Upper lobe of left lung (tissue), 6 donors: ENCODE measurements at regions not wholly inside any gene's neighbourhood (a gene's known extent, or its start where the extent isn't known, plus 50 kb on each side); places are given as distances from the start of the nearest gene placed in this dataset.

Source experiments
- ATAC-seq, 2 donors: fragments of 200-7000 bp; cut with Tn5 transposase; one replicate each; pipeline ENCODE4 v1.9.1; 2022; ENCODE audit warnings: mild to moderate bottlenecking in 2 of 2, moderate library complexity in 2 of 2; ENCODE audit not compliant: low FRiP score in 2 of 2
- DNase-seq, 2 donors: peaks; one replicate each; pipeline ENCODE4 v3.0.0-alpha.2; 2019 to 2020
- H3K27ac ChIP-seq, 4 donors: fragments of 200-600 bp; sonication (generic); one replicate each; pipeline ENCODE4 v1.5.1; 2016 to 2019
- H3K27me3 ChIP-seq, 4 donors: fragments of 200-600 bp; sonication (generic); one replicate each; pipeline ENCODE4 v1.5.1; 2017 to 2019
- H3K36me3 ChIP-seq, 4 donors: fragments of 200-600 bp; sonication (generic); one replicate each; pipeline ENCODE4 v1.5.1; 2016 to 2019
- H3K4me1 ChIP-seq, 4 donors: fragments of 200-600 bp; sonication (generic); one replicate each; pipeline ENCODE4 v1.5.1; 2018 to 2019
- H3K4me3 ChIP-seq, 4 donors: fragments of 200-600 bp; sonication (generic); one replicate each; pipeline ENCODE4 v1.5.1; 2017 to 2019; ENCODE audit warnings: mild to moderate bottlenecking in 2 of 4, moderate library complexity in 1 of 4
- H3K9me3 ChIP-seq, 4 donors: fragments of 200-600 bp; sonication (generic); one replicate each; pipeline ENCODE4 v1.5.1; 2018 to 2019
- CTCF ChIP-seq, 6 experiments: fragments of 450-650 bp in 4 of 6; fragments of 200-600 bp in 2 of 6; sonication (generic) in 2 of 6; IDR thresholded peaks; one replicate each; pipeline ENCODE4 v1.5.1; 2016 to 2019; ENCODE audit warnings: antibody characterized with exemption in 6 of 6
- EP300 ChIP-seq, 4 donors: sonication (generic); formaldehyde crosslinking; IDR thresholded peaks; one replicate each; pipeline ENCODE4 v1.5.1; 2017; ENCODE audit warnings: antibody characterized with exemption in 4 of 4, control low read depth in 2 of 4
- POLR2A ChIP-seq, 4 donors: fragments of 450-650 bp; IDR thresholded peaks; one replicate each; pipeline ENCODE4 v1.5.1; 2016 to 2017; ENCODE audit warnings: antibody characterized with exemption in 4 of 4, mild to moderate bottlenecking in 2 of 4
- POLR2AphosphoS5 ChIP-seq, 2 donors: sonication (generic); formaldehyde crosslinking; IDR thresholded peaks; one replicate each; pipeline ENCODE4 v1.5.1; 2017; ENCODE audit warnings: antibody characterized with exemption in 2 of 2
- WGBS, 2 donors: methylation state at CpG; one replicate each; pipeline ENCODE4 v1.1.5; 2017 to 2018; 5-methylcytosine and 5-hydroxymethylcytosine counted together
- donor health status: DM: no; HTN: no; CAD: no; lungs with moderate emphysema.
- donor health status: DM: no; HTN: yes; CAD: no; lungs with severe emphysema.

GRCh38 chr10:10609379-10609955, 408.2 kb upstream of the CELF2 start:
- H3K36me3 ChIP-seq, result no peaks in the 10 kb centered on the region
- no peaks in the 10 kb centered on the region for H3K4me1 ChIP-seq
- WGBS, 2 donors, result 90 to 91% methylated on average over 8 of the region's 8 CpGs
- no peak overlapping the region for H3K27ac ChIP-seq
- H3K9me3 ChIP-seq, result no peaks in the 10 kb centered on the region
- H3K4me3 ChIP-seq, result no peak overlapping the region
- DNase-seq (no peak), ATAC-seq (no peak)
- TF ChIP-seq EP300 (IDR thresholded peaks at IDR 0.05) (no peak), POLR2AphosphoS5 (IDR thresholded peaks at IDR 0.05) (no peak), POLR2A (IDR thresholded peaks at IDR 0.05) (no peak), CTCF (IDR thresholded peaks at IDR 0.05) (no peak)
- no peaks in the 10 kb centered on the region for H3K27me3 ChIP-seq

- DNase-seq, result no peak
- H3K4me3 ChIP-seq, result no peak overlapping the region
- ATAC-seq, result no peak
- 83 to 84% methylated on average over 1 of the region's 1 CpG for WGBS, 2 donors
- TF ChIP-seq POLR2AphosphoS5 (IDR thresholded peaks at IDR 0.05), result no peak
- TF ChIP-seq POLR2A (IDR thresholded peaks at IDR 0.05), result no peak
- no peak for TF ChIP-seq CTCF (IDR thresholded peaks at IDR 0.05)
- TF ChIP-seq EP300 (IDR thresholded peaks at IDR 0.05), result no peak
- no peaks in the 10 kb centered on the region for H3K9me3 ChIP-seq
- H3K27ac ChIP-seq, result no peak overlapping the region
- no peaks in the 10 kb centered on the region for H3K36me3 ChIP-seq
- H3K27me3 ChIP-seq, result no peaks in the 10 kb centered on the region
- no peaks in the 10 kb centered on the region for H3K4me1 ChIP-seq
These were observed 407.5 kb upstream of the CELF2 start for GRCh38 chr10:10610171-10610570.

- ATAC-seq, result no peak
- Histone ChIP-seq H3K27ac (no peak overlapping the region), H3K36me3 (no peaks in the 10 kb centered on the region), H3K4me1 (no peaks in the 10 kb centered on the region), H3K27me3 (no peaks in the 10 kb centered on the region), H3K9me3 (no peaks in the 10 kb centered on the region), H3K4me3 (no peak overlapping the region)
- WGBS, 2 donors, result 91% methylated on average over 3 of the region's 3 CpGs
- no peak for DNase-seq
- no peak for TF ChIP-seq CTCF (IDR thresholded peaks at IDR 0.05)
- TF ChIP-seq EP300 (IDR thresholded peaks at IDR 0.05), result no peak
- TF ChIP-seq POLR2A (IDR thresholded peaks at IDR 0.05), result no peak
- TF ChIP-seq POLR2AphosphoS5 (IDR thresholded peaks at IDR 0.05), result no peak
These were observed 405.5 kb upstream of the CELF2 start for GRCh38 chr10:10612151-10612550.

DNA sequence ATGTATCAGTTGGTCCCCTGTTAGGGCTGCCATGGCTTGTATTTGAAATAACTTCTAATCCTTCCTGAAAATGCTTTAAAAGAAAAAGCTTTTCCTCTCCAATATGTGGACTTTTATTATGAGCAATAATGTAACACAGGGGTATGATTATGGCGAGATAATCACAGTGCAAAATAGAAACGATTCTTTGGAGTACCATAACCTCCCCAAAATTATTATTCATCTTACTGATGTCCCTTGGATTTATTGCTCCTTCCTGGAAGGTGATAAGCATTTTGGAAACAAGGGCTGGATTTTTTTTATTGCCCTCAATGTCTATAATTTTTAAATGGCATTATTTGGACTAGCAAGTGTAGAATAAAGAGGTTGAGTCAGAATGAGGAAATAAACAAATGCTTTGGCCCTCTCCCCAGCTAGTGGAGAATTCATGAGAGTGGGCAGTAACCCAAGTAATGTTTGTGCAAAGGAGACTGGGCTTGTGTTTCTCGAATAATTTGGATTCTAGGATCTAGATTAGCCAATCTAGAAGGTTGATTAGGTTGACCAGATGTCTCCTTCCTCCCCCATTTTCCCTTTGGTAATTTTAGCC, 403.9 kb upstream of the CELF2 start:
- Histone ChIP-seq H3K27me3 (no peaks in the 10 kb centered on the region), H3K9me3 (no peaks in the 10 kb centered on the region), H3K4me1 (no peaks in the 10 kb centered on the region), H3K36me3 (no peaks in the 10 kb centered on the region), H3K4me3 (no peak overlapping the region), H3K27ac (no peak overlapping the region)
- no peak for ATAC-seq
- no peak for DNase-seq
- 71 to 75% methylated on average over 3 of the region's 3 CpGs for WGBS, 2 donors
- no peak for TF ChIP-seq POLR2AphosphoS5 (IDR thresholded peaks at IDR 0.05)
- TF ChIP-seq CTCF (IDR thresholded peaks at IDR 0.05), result no peak
- TF ChIP-seq POLR2A (IDR thresholded peaks at IDR 0.05), result no peak
- no peak for TF ChIP-seq EP300 (IDR thresholded peaks at IDR 0.05)

DNA sequence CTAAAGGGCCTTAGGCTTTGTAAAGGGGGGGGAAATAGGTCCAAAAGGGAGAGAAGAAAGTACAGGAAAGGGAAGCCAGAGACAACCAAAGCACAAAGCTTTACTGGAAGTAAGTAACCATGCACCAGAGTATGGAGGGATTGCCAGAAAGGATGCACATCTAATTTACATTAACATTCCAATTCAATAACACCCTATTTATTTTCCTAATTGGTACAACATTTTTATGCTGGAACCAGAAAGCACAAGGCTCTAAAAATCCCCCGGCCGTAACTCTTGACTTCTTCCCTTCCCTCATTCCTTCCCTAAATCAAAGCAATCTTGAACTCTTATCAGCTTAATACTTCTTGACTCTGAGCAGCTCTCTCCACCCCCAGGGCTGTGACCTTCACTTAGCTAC, 400.0 kb upstream of the CELF2 start:
- no peak overlapping the region for H3K27ac ChIP-seq
- H3K27me3 ChIP-seq, result no peaks in the 10 kb centered on the region
- no peaks in the 10 kb centered on the region for H3K36me3 ChIP-seq
- 61 to 70% methylated on average over 2 of the region's 2 CpGs for WGBS, 2 donors
- H3K4me1 ChIP-seq, result no peaks in the 10 kb centered on the region
- H3K4me3 ChIP-seq, result no peak overlapping the region
- no peaks in the 10 kb centered on the region for H3K9me3 ChIP-seq
- no peak for TF ChIP-seq EP300 (IDR thresholded peaks at IDR 0.05)
- no peak for TF ChIP-seq POLR2AphosphoS5 (IDR thresholded peaks at IDR 0.05)
- no peak for TF ChIP-seq POLR2A (IDR thresholded peaks at IDR 0.05)
- TF ChIP-seq CTCF (IDR thresholded peaks at IDR 0.05), result no peak
- DNase-seq (no peak), ATAC-seq (no peak)
